ENCODE measurements at regions not wholly inside any gene's neighbourhood (a gene's known extent, or its start where the extent isn't known, plus 50 kb on each side); places are given as distances from the start of the nearest gene placed in this dataset.

- ChIA-PET POLR2A (ENCODE audit: low non-redundant PET) (no interaction called here), CTCF (no interaction called here)
- H3K27ac ChIP-seq: no peak overlapping the region
Observed at GRCh38 chr2:18237298-18237697, 323.2 kb downstream of the RDH14 start.

GRCh38 chr2:18232731-18233438 is 327.6 kb downstream of the RDH14 start:
- H3K27ac ChIP-seq: no peak overlapping the region
- no peak for DNase-seq (ENCODE audit: low spot score)

More at GRCh38 chr2:18237298-18237697, 323.2 kb downstream of the RDH14 start:
- TF ChIP-seq CTCF (conservative IDR thresholded peaks at IDR 0.05; ENCODE audit: low read depth): no peak
- no peak for DNase-seq (ENCODE audit: low spot score)

GRCh38 chr2:18230668-18231067 is 329.8 kb downstream of the RDH14 start:
- H3K27ac ChIP-seq: no peak overlapping the region
- ChIA-PET CTCF (interaction anchor here (0.6 to 0.7 kb wide), 2 partner anchors 376 to 1381 kb away, joined by 3 to 4 read pairs; no protein-coding TSS in a partner anchor), POLR2A (ENCODE audit: low non-redundant PET) (no interaction called here)
- DNase-seq (ENCODE audit: low spot score): no peak
- no peak for TF ChIP-seq CTCF (conservative IDR thresholded peaks at IDR 0.05; ENCODE audit: low read depth)

More at GRCh38 chr2:18232731-18233438, 327.6 kb downstream of the RDH14 start:
- no peak for TF ChIP-seq CTCF (conservative IDR thresholded peaks at IDR 0.05; ENCODE audit: low read depth)
- ChIA-PET POLR2A (ENCODE audit: low non-redundant PET) (no interaction called here), CTCF (interaction anchor here (0.7 kb wide), 1 partner anchor 8 kb away, joined by 4 read pairs; no protein-coding TSS in a partner anchor)

- ChIA-PET CTCF (no interaction called here), POLR2A (ENCODE audit: low non-redundant PET) (no interaction called here)
- no peak for TF ChIP-seq CTCF (conservative IDR thresholded peaks at IDR 0.05; ENCODE audit: low read depth)
- no peak for DNase-seq (ENCODE audit: low spot score)
- H3K27ac ChIP-seq: no peak overlapping the region
Observed at GRCh38 chr2:18219676-18220075, 340.8 kb downstream of the RDH14 start.

- no peak overlapping the region for H3K27ac ChIP-seq
- ChIA-PET POLR2A (ENCODE audit: low non-redundant PET) (no interaction called here), CTCF (no interaction called here)
- TF ChIP-seq CTCF (conservative IDR thresholded peaks at IDR 0.05; ENCODE audit: low read depth): no peak
- peak; percentile 26 for DNase-seq (ENCODE audit: low spot score)
Observed at GRCh38 chr2:18218160-18218933, 339.9 kb downstream of the KCNS3 start.

- no peak for TF ChIP-seq CTCF (conservative IDR thresholded peaks at IDR 0.05; ENCODE audit: low read depth)
- POLR2A ChIA-PET (ENCODE audit: low non-redundant PET): no interaction called here
- H3K27ac ChIP-seq: no peak overlapping the region
- no peak for DNase-seq (ENCODE audit: low spot score)
- CTCF ChIA-PET: no interaction called here
Observed at GRCh38 chr2:18214936-18215335, 336.5 kb downstream of the KCNS3 start.
